OCI-LY7 (cell line): ENCODE measurements at regions not wholly inside any gene's neighbourhood (a gene's known extent, or its start where the extent isn't known, plus 50 kb on each side); places are given as distances from the start of the nearest gene placed in this dataset.

Experiments
- EZH2phosphoT487 ChIP-seq: fragments of 200-600 bp; sonication (generic); IDR thresholded peaks from 2 replicates; pipeline ENCODE4 v1.6.1; 2018; ENCODE audit warnings: low read depth, borderline replicate concordance, mild to moderate bottlenecking, mixed run types, antibody characterized with exemption, low read length, moderate library complexity, mixed read lengths
- TF ChIP-seq, protein P1 (sequence below): fragments of 200-600 bp; sonication (generic); conservative IDR thresholded peaks from 2 replicates; pipeline ENCODE4 v1.5.1; 2014; ENCODE audit warnings: mild to moderate bottlenecking, antibody characterized with exemption, low read length, moderate library complexity, mixed read lengths

DNA sequence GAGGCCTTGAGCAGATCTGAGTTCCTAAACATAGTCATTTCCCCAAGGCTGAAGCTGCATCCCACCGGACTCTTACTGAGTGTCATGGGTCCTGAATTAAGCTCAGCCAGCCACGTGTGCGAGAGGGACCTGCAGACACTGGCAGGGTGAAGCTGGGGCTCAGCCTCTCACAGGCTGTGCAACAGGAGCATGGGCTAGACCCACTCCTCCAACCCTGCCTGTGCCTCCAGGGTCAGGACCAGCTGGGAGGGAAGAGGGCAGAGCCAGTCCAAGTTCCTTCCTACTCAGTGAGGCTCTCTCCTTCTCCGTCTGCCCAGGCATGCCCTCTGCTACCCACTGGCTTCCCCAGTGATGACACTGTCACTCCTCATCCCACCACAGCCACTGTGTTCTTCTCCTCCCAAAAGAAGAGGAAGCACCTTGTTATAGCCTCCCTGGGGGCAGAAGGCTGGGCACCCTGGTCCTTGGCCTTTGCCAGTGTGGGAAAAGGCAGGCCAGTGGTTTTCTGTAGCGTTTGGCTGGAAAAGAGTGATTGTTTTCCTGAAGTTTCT is 78.9 kb downstream of the KCNF1 start:
- TF ChIP-seq, protein P1, sequence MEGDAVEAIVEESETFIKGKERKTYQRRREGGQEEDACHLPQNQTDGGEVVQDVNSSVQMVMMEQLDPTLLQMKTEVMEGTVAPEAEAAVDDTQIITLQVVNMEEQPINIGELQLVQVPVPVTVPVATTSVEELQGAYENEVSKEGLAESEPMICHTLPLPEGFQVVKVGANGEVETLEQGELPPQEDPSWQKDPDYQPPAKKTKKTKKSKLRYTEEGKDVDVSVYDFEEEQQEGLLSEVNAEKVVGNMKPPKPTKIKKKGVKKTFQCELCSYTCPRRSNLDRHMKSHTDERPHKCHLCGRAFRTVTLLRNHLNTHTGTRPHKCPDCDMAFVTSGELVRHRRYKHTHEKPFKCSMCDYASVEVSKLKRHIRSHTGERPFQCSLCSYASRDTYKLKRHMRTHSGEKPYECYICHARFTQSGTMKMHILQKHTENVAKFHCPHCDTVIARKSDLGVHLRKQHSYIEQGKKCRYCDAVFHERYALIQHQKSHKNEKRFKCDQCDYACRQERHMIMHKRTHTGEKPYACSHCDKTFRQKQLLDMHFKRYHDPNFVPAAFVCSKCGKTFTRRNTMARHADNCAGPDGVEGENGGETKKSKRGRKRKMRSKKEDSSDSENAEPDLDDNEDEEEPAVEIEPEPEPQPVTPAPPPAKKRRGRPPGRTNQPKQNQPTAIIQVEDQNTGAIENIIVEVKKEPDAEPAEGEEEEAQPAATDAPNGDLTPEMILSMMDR = no peak
- TF ChIP-seq EZH2phosphoT487 = no peak
